OCI-LY1 (cell line): ENCODE measurements at regions not wholly inside any gene's neighbourhood (a gene's known extent, or its start where the extent isn't known, plus 50 kb on each side); places are given as distances from the start of the nearest gene placed in this dataset.

Experiments
- H2AFZ ChIP-seq: fragments of 200-600 bp; sonication (generic), shearing (Covaris generic); 2 replicates; pipeline ENCODE4 v1.6.0; 2014; ENCODE audit warnings: antibody characterized with exemption, mild to moderate bottlenecking, low read length
- H3F3A ChIP-seq: fragments of 200-600 bp; sonication (generic), shearing (Covaris generic); 2 replicates; pipeline ENCODE4 v1.6.0; 2014; ENCODE audit warnings: mild to moderate bottlenecking, antibody characterized with exemption, low read length, moderate library complexity; ENCODE audit not compliant: insufficient read depth
- H3K27ac ChIP-seq: fragments of 200-600 bp; sonication (generic); 2 replicates; pipeline ENCODE4 v1.5.1; 2014; ENCODE audit warnings: low read length, mixed run types, mild to moderate bottlenecking, low read depth; ENCODE audit not compliant: poor library complexity, severe bottlenecking
- H3K27me3 ChIP-seq: fragments of 200-600 bp; sonication (generic); 2 replicates; pipeline ENCODE4 v1.6.0; 2014; ENCODE audit warnings: antibody characterized with exemption, mild to moderate bottlenecking, low read length, moderate library complexity; ENCODE audit not compliant: insufficient read depth
- H3K36me3 ChIP-seq: fragments of 200-600 bp; sonication (generic); 2 replicates; pipeline ENCODE4 v1.6.1; 2014; ENCODE audit warnings: mild to moderate bottlenecking, antibody characterized with exemption, low read length, moderate library complexity, mixed read lengths; ENCODE audit not compliant: insufficient read depth
- H3K4me1 ChIP-seq: fragments of 200-600 bp; sonication (generic); 2 replicates; pipeline ENCODE4 v1.5.1; 2014; ENCODE audit warnings: mild to moderate bottlenecking, low read length, moderate library complexity; ENCODE audit not compliant: insufficient read depth, severe bottlenecking
- H3K4me2 ChIP-seq: fragments of 200-600 bp; sonication (generic), shearing (Covaris generic); 2 replicates; pipeline ENCODE4 v1.6.1; 2014; ENCODE audit warnings: low read length
- H3K4me3 ChIP-seq: fragments of 200-600 bp; sonication (generic); 2 replicates; pipeline ENCODE4 v1.5.1; 2014; ENCODE audit warnings: low read length, low read depth, mild to moderate bottlenecking, mixed read lengths; ENCODE audit not compliant: poor library complexity, severe bottlenecking
- H3K79me2 ChIP-seq: fragments of 200-600 bp; shearing (Covaris generic); 2 replicates; pipeline ENCODE4 v1.6.1; 2016; ENCODE audit warnings: mixed run types, low read length, mixed read lengths; ENCODE audit not compliant: insufficient read depth
- H3K9ac ChIP-seq: fragments of 200-600 bp; sonication (generic), shearing (Covaris generic); 2 replicates; pipeline ENCODE4 v1.6.1; 2014; ENCODE audit warnings: mild to moderate bottlenecking, low read length, mixed read lengths
- H3K9me2 ChIP-seq: fragments of 200-600 bp; sonication (generic), shearing (Covaris generic); 2 replicates; pipeline ENCODE4 v1.6.1; 2014; ENCODE audit warnings: low read depth, mild to moderate bottlenecking, low read length, mixed read lengths
- H3K9me3 ChIP-seq: fragments of 200-600 bp; shearing (Covaris generic); 2 replicates; pipeline ENCODE4 v1.6.1; 2014; ENCODE audit warnings: low read length, mixed read lengths
- H4K20me1 ChIP-seq: fragments of 200-600 bp; sonication (generic), shearing (Covaris generic); 2 replicates; pipeline ENCODE4 v1.6.0; 2016; ENCODE audit warnings: mild to moderate bottlenecking, low read length; ENCODE audit not compliant: insufficient read depth
- EZH2 ChIP-seq: fragments of 200-600 bp; sonication (generic), shearing (Covaris generic); IDR thresholded peaks from 2 replicates; pipeline ENCODE4 v1.8.0; 2017; ENCODE audit warnings: borderline replicate concordance, mixed run types, mild to moderate bottlenecking, antibody characterized with exemption, low read length, moderate library complexity, mixed read lengths
- TF ChIP-seq, protein P1 (sequence below): fragments of 200-600 bp; sonication (generic), shearing (Covaris generic); IDR thresholded peaks from 2 replicates; pipeline ENCODE4 v1.5.1; 2017; ENCODE audit warnings: mild to moderate bottlenecking, antibody characterized with exemption, low read length, moderate library complexity, mixed read lengths

DNA sequence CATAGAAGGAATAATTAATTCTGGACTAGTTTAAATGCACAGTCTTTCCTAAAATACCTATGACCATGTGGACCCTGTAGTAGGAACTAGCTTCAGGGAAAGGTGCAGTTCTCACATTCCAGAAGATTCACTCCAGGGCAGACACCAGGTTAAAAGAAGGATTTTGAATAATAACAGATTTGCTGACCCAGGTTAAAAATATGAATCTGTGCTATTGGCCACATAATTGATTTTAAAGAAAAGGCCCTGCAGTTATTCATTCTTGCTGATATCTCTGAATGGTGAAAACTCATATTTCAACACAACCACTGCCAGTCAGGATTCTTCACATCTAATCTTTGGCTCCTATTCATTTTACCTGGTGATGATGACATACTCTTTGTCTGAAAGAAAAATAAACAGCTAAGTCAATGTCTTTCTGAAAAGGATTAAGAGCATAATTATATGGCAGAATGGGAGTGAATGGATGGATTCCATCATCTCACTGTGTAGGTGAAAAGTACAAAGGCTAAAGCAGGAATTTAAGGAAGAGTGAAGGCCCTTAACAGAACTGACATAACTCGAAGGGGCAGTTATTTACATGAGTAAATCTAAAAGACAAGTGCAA, 432.8 kb downstream of the PDGFC start:
- Histone ChIP-seq H4K20me1 (no peaks in the 10 kb centered on the region), H3K4me3 (no peak overlapping the region), H3K9me3 (no peaks in the 10 kb centered on the region), H3K4me1 (no peaks in the 10 kb centered on the region), H3K27ac (no peak overlapping the region), H3F3A (no peaks in the 10 kb centered on the region), H3K9ac (no peak overlapping the region), H3K9me2 (no peaks in the 10 kb centered on the region), H3K79me2 (no peaks in the 10 kb centered on the region), H3K27me3 (no peaks in the 10 kb centered on the region), H3K36me3 (no peaks in the 10 kb centered on the region), H3K4me2 (no peak overlapping the region), H2AFZ (no peak overlapping the region)
- no peak for TF ChIP-seq EZH2
- TF ChIP-seq, protein P1, sequence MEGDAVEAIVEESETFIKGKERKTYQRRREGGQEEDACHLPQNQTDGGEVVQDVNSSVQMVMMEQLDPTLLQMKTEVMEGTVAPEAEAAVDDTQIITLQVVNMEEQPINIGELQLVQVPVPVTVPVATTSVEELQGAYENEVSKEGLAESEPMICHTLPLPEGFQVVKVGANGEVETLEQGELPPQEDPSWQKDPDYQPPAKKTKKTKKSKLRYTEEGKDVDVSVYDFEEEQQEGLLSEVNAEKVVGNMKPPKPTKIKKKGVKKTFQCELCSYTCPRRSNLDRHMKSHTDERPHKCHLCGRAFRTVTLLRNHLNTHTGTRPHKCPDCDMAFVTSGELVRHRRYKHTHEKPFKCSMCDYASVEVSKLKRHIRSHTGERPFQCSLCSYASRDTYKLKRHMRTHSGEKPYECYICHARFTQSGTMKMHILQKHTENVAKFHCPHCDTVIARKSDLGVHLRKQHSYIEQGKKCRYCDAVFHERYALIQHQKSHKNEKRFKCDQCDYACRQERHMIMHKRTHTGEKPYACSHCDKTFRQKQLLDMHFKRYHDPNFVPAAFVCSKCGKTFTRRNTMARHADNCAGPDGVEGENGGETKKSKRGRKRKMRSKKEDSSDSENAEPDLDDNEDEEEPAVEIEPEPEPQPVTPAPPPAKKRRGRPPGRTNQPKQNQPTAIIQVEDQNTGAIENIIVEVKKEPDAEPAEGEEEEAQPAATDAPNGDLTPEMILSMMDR, result no peak

GRCh38 chr4:156538210-156538609, 433.4 kb downstream of the PDGFC start:
- H2AFZ ChIP-seq, result no peak overlapping the region
- no peak overlapping the region for H3K4me3 ChIP-seq
- H3K36me3 ChIP-seq, result no peaks in the 10 kb centered on the region
- H4K20me1 ChIP-seq, result no peaks in the 10 kb centered on the region
- no peaks in the 10 kb centered on the region for H3K9me3 ChIP-seq
- no peaks in the 10 kb centered on the region for H3K27me3 ChIP-seq
- TF ChIP-seq EZH2, result no peak
- TF ChIP-seq, protein P1, result no peak
- no peaks in the 10 kb centered on the region for H3K79me2 ChIP-seq
- no peaks in the 10 kb centered on the region for H3F3A ChIP-seq
- H3K9ac ChIP-seq, result no peak overlapping the region
- H3K4me2 ChIP-seq, result no peak overlapping the region
- no peaks in the 10 kb centered on the region for H3K4me1 ChIP-seq
- H3K27ac ChIP-seq, result no peak overlapping the region
- no peaks in the 10 kb centered on the region for H3K9me2 ChIP-seq

DNA sequence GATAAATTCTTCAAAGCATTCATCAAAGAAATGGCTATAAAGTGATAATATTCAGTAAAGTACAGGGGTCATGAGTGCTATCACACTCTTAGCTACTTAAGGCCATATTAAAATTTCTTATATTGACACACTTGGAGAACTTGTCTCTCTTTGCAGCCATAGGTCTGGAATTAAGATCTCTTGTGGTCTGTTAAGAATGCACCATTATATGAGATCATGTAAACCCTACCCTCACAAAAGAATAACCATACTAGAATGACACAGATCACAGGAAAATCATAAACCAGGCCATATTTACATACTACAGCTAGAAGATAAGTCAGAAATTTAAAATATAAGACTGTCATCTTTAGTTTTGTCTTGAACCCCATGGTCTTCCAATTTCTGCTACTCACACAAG, 434.3 kb downstream of the PDGFC start:
- no peak overlapping the region for H3K4me2 ChIP-seq
- H4K20me1 ChIP-seq, result no peaks in the 10 kb centered on the region
- H3K9me3 ChIP-seq, result no peaks in the 10 kb centered on the region
- no peaks in the 10 kb centered on the region for H3K27me3 ChIP-seq
- H3K4me1 ChIP-seq, result no peaks in the 10 kb centered on the region
- TF ChIP-seq, protein P1, result no peak
- TF ChIP-seq EZH2, result no peak
- no peaks in the 10 kb centered on the region for H3K9me2 ChIP-seq
- H3K4me3 ChIP-seq, result no peak overlapping the region
- H3K9ac ChIP-seq, result no peak overlapping the region
- no peaks in the 10 kb centered on the region for H3K36me3 ChIP-seq
- no peaks in the 10 kb centered on the region for H3F3A ChIP-seq
- H3K27ac ChIP-seq, result no peak overlapping the region
- H3K79me2 ChIP-seq, result no peaks in the 10 kb centered on the region
- H2AFZ ChIP-seq, result no peak overlapping the region
